ENCODE measurements at regions not wholly inside any gene's neighbourhood (a gene's known extent, or its start where the extent isn't known, plus 50 kb on each side); places are given as distances from the start of the nearest gene placed in this dataset.

DNA sequence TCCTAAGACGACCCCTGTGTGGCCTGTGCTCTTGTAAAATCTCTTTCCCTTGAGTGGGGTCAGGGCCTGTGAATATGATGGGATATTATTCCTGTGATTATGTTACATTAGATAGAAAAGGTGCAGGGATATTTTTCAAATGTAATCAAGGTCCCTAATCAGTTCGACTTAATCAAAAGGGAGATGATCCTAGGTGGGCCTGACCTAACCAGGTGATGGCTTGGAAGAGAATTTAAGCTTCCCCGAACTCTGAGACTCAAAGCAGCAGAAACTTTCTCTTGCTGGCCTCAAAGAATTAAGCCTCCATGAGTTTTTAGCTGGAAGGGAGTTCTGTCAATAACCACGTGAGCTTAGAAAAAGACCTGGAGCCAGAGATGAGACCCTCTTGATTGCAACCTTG is 124.7 kb downstream of the MAF start:
- Histone ChIP-seq H3K4me2 (ENCODE audit: low read depth, low read length, poor library complexity, severe bottlenecking) (no peak overlapping the region), H3K9ac (ENCODE audit: low read length) (no peak overlapping the region), H3K4me1 (ENCODE audit: low read length) (no peaks in the 10 kb centered on the region), H3K9me2 (replicated peaks; ENCODE audit: insufficient read depth, low read length) (no peaks in the 10 kb centered on the region), H4K20me1 (ENCODE audit: insufficient read depth, low read depth, low read length) (no peaks in the 10 kb centered on the region), H3K4me3 (ENCODE audit: low read length) (no peak overlapping the region), H2AFZ (ENCODE audit: low read length) (no peak overlapping the region), H3K27ac (ENCODE audit: low read length) (no peak overlapping the region), H3K27me3 (ENCODE audit: low read length) (no peaks in the 10 kb centered on the region), H3K9me3 (ENCODE audit: low read length) (no peaks in the 10 kb centered on the region), H3K36me3 (ENCODE audit: insufficient read depth, low read length) (no peaks in the 10 kb centered on the region), H3K79me2 (ENCODE audit: low read length) (no peaks in the 10 kb centered on the region)
- no peak for DNase-seq

DNA sequence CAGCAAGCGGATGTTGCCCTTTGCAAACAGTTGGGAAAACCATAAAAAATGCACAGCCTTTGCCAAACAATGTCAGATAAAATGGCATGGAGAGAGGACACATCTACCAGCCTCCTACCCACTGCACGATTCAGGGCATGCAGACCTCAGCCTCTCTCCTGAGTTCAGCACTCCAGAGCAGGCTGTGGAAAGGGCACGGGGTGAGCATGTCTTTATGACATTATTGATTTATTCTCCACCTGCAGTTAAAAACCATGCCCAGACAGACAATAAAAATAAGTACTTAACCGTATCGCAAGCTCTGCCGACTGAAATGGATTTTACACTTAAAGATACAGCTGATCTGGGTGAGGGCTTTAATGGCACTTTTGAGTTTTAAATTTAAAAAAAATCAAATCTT is 127.1 kb downstream of the MAF start:
- H2AFZ ChIP-seq (ENCODE audit: low read length): no peak overlapping the region
- no peaks in the 10 kb centered on the region for H3K9me3 ChIP-seq (ENCODE audit: low read length)
- H4K20me1 ChIP-seq (ENCODE audit: insufficient read depth, low read depth, low read length): no peaks in the 10 kb centered on the region
- no peak overlapping the region for H3K4me2 ChIP-seq (ENCODE audit: low read depth, low read length, poor library complexity, severe bottlenecking)
- no peaks in the 10 kb centered on the region for H3K36me3 ChIP-seq (ENCODE audit: insufficient read depth, low read length)
- no peak overlapping the region for H3K27ac ChIP-seq (ENCODE audit: low read length)
- H3K4me1 ChIP-seq (ENCODE audit: low read length): no peaks in the 10 kb centered on the region
- no peak overlapping the region for H3K4me3 ChIP-seq (ENCODE audit: low read length)
- H3K27me3 ChIP-seq (ENCODE audit: low read length): no peaks in the 10 kb centered on the region
- DNase-seq: no peak
- no peak overlapping the region for H3K9ac ChIP-seq (ENCODE audit: low read length)
- H3K9me2 ChIP-seq (replicated peaks; ENCODE audit: insufficient read depth, low read length): no peaks in the 10 kb centered on the region
- H3K79me2 ChIP-seq (ENCODE audit: low read length): no peaks in the 10 kb centered on the region

DNA sequence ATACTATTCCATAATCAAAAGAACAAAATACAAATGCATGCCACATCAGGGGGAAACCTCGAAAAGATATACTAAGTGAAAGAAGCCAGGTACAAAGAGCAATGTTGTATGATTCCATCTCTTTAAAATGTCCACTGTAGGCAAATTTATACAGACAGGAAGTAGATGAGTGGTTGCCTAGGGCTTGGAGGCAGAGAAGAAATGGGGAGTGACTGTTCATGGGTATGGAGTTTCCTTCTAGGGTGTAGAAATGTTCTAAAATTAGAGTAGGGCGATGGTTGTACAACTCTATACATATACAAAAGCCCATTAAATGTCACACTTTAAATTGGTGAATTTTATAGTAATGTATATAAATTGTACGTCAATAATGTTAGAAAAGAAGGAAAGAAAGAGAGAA is 128.1 kb downstream of the MAF start:
- no peaks in the 10 kb centered on the region for H3K79me2 ChIP-seq (ENCODE audit: low read length)
- H3K4me1 ChIP-seq (ENCODE audit: low read length): no peaks in the 10 kb centered on the region
- H3K9me3 ChIP-seq (ENCODE audit: low read length): no peaks in the 10 kb centered on the region
- no peak overlapping the region for H3K9ac ChIP-seq (ENCODE audit: low read length)
- no peak for DNase-seq
- no peaks in the 10 kb centered on the region for H3K36me3 ChIP-seq (ENCODE audit: insufficient read depth, low read length)
- no peak overlapping the region for H2AFZ ChIP-seq (ENCODE audit: low read length)
- no peaks in the 10 kb centered on the region for H3K27me3 ChIP-seq (ENCODE audit: low read length)
- H3K4me3 ChIP-seq (ENCODE audit: low read length): no peak overlapping the region
- no peak overlapping the region for H3K4me2 ChIP-seq (ENCODE audit: low read depth, low read length, poor library complexity, severe bottlenecking)
- no peak overlapping the region for H3K27ac ChIP-seq (ENCODE audit: low read length)
- no peaks in the 10 kb centered on the region for H4K20me1 ChIP-seq (ENCODE audit: insufficient read depth, low read depth, low read length)
- no peaks in the 10 kb centered on the region for H3K9me2 ChIP-seq (replicated peaks; ENCODE audit: insufficient read depth, low read length)

DNA sequence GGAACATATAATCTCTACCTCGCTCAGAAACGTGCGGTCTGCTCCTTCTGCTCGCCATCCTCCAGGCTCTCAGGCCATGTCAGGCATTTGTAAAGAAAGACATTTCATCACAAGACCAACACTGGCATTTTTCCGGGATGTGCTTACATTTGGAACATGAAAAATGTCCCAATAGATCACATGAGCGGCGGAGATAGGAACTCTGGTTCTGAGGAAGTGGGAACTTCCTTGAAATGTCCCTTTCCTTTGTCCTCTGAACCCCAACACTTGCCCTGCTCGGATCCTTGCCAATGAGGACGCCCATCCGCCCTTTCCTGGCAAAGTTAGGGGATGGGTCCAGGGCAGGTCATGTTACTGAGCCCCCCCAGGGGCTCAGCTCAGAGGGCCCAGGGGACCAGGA is 130.5 kb downstream of the MAF start:
- H2AFZ ChIP-seq (ENCODE audit: low read length): no peak overlapping the region
- no peaks in the 10 kb centered on the region for H3K9me2 ChIP-seq (replicated peaks; ENCODE audit: insufficient read depth, low read length)
- H3K36me3 ChIP-seq (ENCODE audit: insufficient read depth, low read length): no peaks in the 10 kb centered on the region
- H3K4me2 ChIP-seq (ENCODE audit: low read depth, low read length, poor library complexity, severe bottlenecking): no peak overlapping the region
- H4K20me1 ChIP-seq (ENCODE audit: insufficient read depth, low read depth, low read length): no peaks in the 10 kb centered on the region
- H3K27ac ChIP-seq (ENCODE audit: low read length): no peak overlapping the region
- no peak overlapping the region for H3K4me3 ChIP-seq (ENCODE audit: low read length)
- no peak overlapping the region for H3K9ac ChIP-seq (ENCODE audit: low read length)
- no peak for DNase-seq
- no peaks in the 10 kb centered on the region for H3K4me1 ChIP-seq (ENCODE audit: low read length)
- no peaks in the 10 kb centered on the region for H3K9me3 ChIP-seq (ENCODE audit: low read length)
- H3K27me3 ChIP-seq (ENCODE audit: low read length): no peaks in the 10 kb centered on the region
- no peaks in the 10 kb centered on the region for H3K79me2 ChIP-seq (ENCODE audit: low read length)

DNA sequence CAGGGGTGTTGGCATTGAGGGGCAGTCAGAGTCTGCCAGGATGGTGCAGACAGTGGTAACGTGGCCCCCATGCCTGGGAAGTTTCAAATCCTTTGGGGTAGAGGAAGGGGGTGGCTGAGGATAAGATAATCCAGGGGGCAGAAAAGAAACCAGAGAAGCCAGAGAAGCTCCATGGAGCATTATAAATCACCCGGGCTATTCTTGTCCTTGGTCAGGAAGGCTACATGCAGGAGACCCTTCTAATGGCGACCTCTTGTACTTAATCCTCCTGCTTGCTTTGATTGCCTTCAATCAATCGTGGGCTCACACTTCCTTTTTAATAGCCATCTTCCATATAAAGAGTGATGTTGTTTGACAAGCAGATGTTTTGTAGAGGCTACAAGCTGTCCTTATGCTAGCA is 131.9 kb downstream of the MAF start:
- H3K4me1 ChIP-seq (ENCODE audit: low read length): no peaks in the 10 kb centered on the region
- no peaks in the 10 kb centered on the region for H3K79me2 ChIP-seq (ENCODE audit: low read length)
- no peaks in the 10 kb centered on the region for H3K9me2 ChIP-seq (replicated peaks; ENCODE audit: insufficient read depth, low read length)
- no peak overlapping the region for H2AFZ ChIP-seq (ENCODE audit: low read length)
- no peak overlapping the region for H3K9ac ChIP-seq (ENCODE audit: low read length)
- no peaks in the 10 kb centered on the region for H4K20me1 ChIP-seq (ENCODE audit: insufficient read depth, low read depth, low read length)
- DNase-seq: no peak
- H3K9me3 ChIP-seq (ENCODE audit: low read length): no peaks in the 10 kb centered on the region
- no peak overlapping the region for H3K4me2 ChIP-seq (ENCODE audit: low read depth, low read length, poor library complexity, severe bottlenecking)
- H3K27ac ChIP-seq (ENCODE audit: low read length): no peak overlapping the region
- no peak overlapping the region for H3K4me3 ChIP-seq (ENCODE audit: low read length)
- H3K36me3 ChIP-seq (ENCODE audit: insufficient read depth, low read length): no peaks in the 10 kb centered on the region
- H3K27me3 ChIP-seq (ENCODE audit: low read length): no peaks in the 10 kb centered on the region

DNA sequence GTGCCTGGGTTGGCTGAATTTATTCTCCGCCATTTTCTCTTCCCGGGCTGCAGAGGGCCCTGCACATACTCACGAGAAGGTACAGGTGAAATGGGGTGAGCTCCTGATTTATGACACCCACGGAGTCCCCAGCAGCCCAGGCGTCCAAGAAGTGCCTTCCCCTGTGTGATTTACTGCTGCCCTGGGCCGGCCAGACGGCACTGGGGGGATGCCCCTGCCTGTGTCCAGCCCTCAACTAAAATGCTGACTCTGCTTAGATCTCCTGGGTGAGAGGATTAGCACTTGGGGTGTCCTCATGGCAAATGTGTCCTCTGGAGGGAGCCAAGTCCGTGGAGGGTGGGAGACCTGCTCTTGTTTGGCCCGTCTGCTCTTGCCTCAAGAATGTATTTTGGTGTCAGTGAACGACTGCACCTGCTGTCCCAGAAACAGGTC is 132.4 kb downstream of the MAF start:
- DNase-seq: no peak
- H3K27ac ChIP-seq (ENCODE audit: low read length): no peak overlapping the region
- no peaks in the 10 kb centered on the region for H3K27me3 ChIP-seq (ENCODE audit: low read length)
- no peak overlapping the region for H3K9ac ChIP-seq (ENCODE audit: low read length)
- no peaks in the 10 kb centered on the region for H3K9me2 ChIP-seq (replicated peaks; ENCODE audit: insufficient read depth, low read length)
- no peak overlapping the region for H3K4me3 ChIP-seq (ENCODE audit: low read length)
- H4K20me1 ChIP-seq (ENCODE audit: insufficient read depth, low read depth, low read length): no peaks in the 10 kb centered on the region
- no peaks in the 10 kb centered on the region for H3K9me3 ChIP-seq (ENCODE audit: low read length)
- no peak overlapping the region for H3K4me2 ChIP-seq (ENCODE audit: low read depth, low read length, poor library complexity, severe bottlenecking)
- H3K36me3 ChIP-seq (ENCODE audit: insufficient read depth, low read length): no peaks in the 10 kb centered on the region
- no peaks in the 10 kb centered on the region for H3K4me1 ChIP-seq (ENCODE audit: low read length)
- H2AFZ ChIP-seq (ENCODE audit: low read length): no peak overlapping the region
- H3K79me2 ChIP-seq (ENCODE audit: low read length): no peaks in the 10 kb centered on the region

DNA sequence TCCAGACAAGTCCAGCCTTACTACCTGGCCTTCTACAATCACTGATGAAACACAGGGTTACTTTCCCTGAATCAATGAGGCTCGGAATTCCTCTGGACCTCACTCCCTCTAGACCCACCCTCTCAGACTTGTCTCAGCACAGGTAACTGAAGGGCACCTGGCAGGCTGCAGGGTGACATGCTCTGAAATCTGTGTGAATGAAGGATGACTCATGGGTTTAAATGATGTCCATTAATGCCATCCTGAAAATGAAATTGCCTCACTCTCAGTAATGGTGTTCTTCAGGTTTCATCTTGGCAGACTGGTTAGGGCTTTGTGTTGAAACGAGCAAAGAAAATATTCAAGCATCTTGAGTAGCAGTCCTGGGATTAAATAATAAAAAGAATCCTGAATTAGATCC is 134.4 kb downstream of the MAF start:
- H3K79me2 ChIP-seq (ENCODE audit: low read length): no peaks in the 10 kb centered on the region
- no peaks in the 10 kb centered on the region for H4K20me1 ChIP-seq (ENCODE audit: insufficient read depth, low read depth, low read length)
- H3K27ac ChIP-seq (ENCODE audit: low read length): no peak overlapping the region
- H3K9ac ChIP-seq (ENCODE audit: low read length): no peak overlapping the region
- no peak for DNase-seq
- H3K9me3 ChIP-seq (ENCODE audit: low read length): no peaks in the 10 kb centered on the region
- no peaks in the 10 kb centered on the region for H3K9me2 ChIP-seq (replicated peaks; ENCODE audit: insufficient read depth, low read length)
- H3K36me3 ChIP-seq (ENCODE audit: insufficient read depth, low read length): no peaks in the 10 kb centered on the region
- no peak overlapping the region for H3K4me2 ChIP-seq (ENCODE audit: low read depth, low read length, poor library complexity, severe bottlenecking)
- no peak overlapping the region for H2AFZ ChIP-seq (ENCODE audit: low read length)
- H3K4me1 ChIP-seq (ENCODE audit: low read length): no peaks in the 10 kb centered on the region
- no peak overlapping the region for H3K4me3 ChIP-seq (ENCODE audit: low read length)
- no peaks in the 10 kb centered on the region for H3K27me3 ChIP-seq (ENCODE audit: low read length)

DNA sequence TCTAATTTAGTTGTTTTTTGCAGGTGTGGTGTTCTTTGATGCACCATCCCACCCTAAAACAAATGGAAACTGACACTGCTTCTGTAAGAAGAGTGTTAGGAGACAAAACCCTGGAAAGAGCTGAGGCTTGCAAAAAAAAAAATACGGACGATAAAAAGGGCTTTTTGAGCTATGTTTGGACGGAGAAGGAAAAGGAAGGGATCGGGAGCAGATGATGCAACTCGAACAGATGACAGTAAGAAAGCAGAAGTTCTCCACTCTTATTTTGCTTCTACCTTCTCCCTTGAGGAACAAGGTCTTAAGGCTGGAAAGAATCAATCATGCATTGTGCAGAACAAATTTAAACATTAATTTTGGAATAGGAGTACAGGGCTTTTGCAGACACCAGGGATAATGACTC is 136.7 kb downstream of the MAF start:
- Histone ChIP-seq H3K4me2 (ENCODE audit: low read depth, low read length, poor library complexity, severe bottlenecking) (no peak overlapping the region), H3K27ac (ENCODE audit: low read length) (no peak overlapping the region)

DNA sequence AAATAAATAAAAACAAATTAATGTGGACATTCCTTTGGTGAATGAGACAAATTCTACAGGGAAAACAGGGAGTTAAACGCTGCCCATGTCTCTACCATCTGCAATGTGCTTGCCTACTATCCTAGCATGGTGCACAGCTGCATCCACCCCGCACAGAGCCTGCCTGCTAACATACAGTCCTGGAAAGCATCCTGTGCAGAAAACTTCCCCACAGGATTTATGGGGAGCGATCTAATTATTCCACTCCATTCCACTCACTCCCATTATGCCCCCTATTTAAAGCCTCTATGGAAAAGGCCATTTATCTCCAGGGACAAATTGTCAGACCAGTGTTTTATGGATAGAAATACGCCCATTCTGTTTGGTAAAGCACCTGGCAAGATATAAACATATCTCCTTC is 144.5 kb downstream of the MAF start:
- H3K4me1 ChIP-seq (ENCODE audit: low read length): no peaks in the 10 kb centered on the region
- no peak overlapping the region for H2AFZ ChIP-seq (ENCODE audit: low read length)
- no peaks in the 10 kb centered on the region for H3K36me3 ChIP-seq (ENCODE audit: insufficient read depth, low read length)

More for the DNA sequence above, 136.7 kb downstream of the MAF start:
- H3K27me3 ChIP-seq (ENCODE audit: low read length): no peaks in the 10 kb centered on the region
- H3K9ac ChIP-seq (ENCODE audit: low read length): no peak overlapping the region
- H3K4me3 ChIP-seq (ENCODE audit: low read length): no peak overlapping the region
- no peaks in the 10 kb centered on the region for H3K36me3 ChIP-seq (ENCODE audit: insufficient read depth, low read length)
- H3K9me2 ChIP-seq (replicated peaks; ENCODE audit: insufficient read depth, low read length): no peaks in the 10 kb centered on the region
- no peak overlapping the region for H2AFZ ChIP-seq (ENCODE audit: low read length)
- H3K79me2 ChIP-seq (ENCODE audit: low read length): no peaks in the 10 kb centered on the region
- no peaks in the 10 kb centered on the region for H4K20me1 ChIP-seq (ENCODE audit: insufficient read depth, low read depth, low read length)
- no peak for DNase-seq
- no peaks in the 10 kb centered on the region for H3K4me1 ChIP-seq (ENCODE audit: low read length)
- H3K9me3 ChIP-seq (ENCODE audit: low read length): no peaks in the 10 kb centered on the region

More for the DNA sequence above, 144.5 kb downstream of the MAF start:
- no peaks in the 10 kb centered on the region for H3K9me2 ChIP-seq (replicated peaks; ENCODE audit: insufficient read depth, low read length)
- no peaks in the 10 kb centered on the region for H3K79me2 ChIP-seq (ENCODE audit: low read length)
- H4K20me1 ChIP-seq (ENCODE audit: insufficient read depth, low read depth, low read length): no peaks in the 10 kb centered on the region
- no peak overlapping the region for H3K4me3 ChIP-seq (ENCODE audit: low read length)
- H3K9me3 ChIP-seq (ENCODE audit: low read length): no peaks in the 10 kb centered on the region
- DNase-seq: no peak
- no peak overlapping the region for H3K27ac ChIP-seq (ENCODE audit: low read length)
- no peak overlapping the region for H3K4me2 ChIP-seq (ENCODE audit: low read depth, low read length, poor library complexity, severe bottlenecking)
- no peak overlapping the region for H3K9ac ChIP-seq (ENCODE audit: low read length)
- no peaks in the 10 kb centered on the region for H3K27me3 ChIP-seq (ENCODE audit: low read length)
